ENCODE measurements at regions not wholly inside any gene's neighbourhood (a gene's known extent, or its start where the extent isn't known, plus 50 kb on each side); places are given as distances from the start of the nearest gene placed in this dataset.
"Not testable (repeated sequence)": the region's sequence is repeated elsewhere in the genome, so short reads cannot be mapped to it uniquely, and the experiment has no call there.

- ChIA-PET POLR2A (no interaction called here), CTCF (no interaction called here)
Measured at GRCh38 chr7:91614431-91614830, 266.1 kb downstream of the MTERF1 start.

- ChIA-PET POLR2A (no interaction called here), CTCF (no interaction called here)
Measured at GRCh38 chr7:91618776-91619765, 261.4 kb downstream of the MTERF1 start.

GRCh38 chr7:91620827-91621226, 259.7 kb downstream of the MTERF1 start:
- POLR2A ChIA-PET: no interaction called here
- CTCF ChIA-PET: no interaction called here

GRCh38 chr7:91627324-91627723, 253.2 kb downstream of the MTERF1 start:
- POLR2A ChIA-PET, CTCF ChIA-PET: not testable (repeated sequence)

GRCh38 chr7:91628742-91629141, 251.8 kb downstream of the MTERF1 start:
- ChIA-PET CTCF (no interaction called here), POLR2A (no interaction called here)

- ChIA-PET POLR2A (no interaction called here), CTCF (no interaction called here)
Measured at GRCh38 chr7:91630581-91631380, 249.7 kb downstream of the MTERF1 start.

- ChIA-PET POLR2A (no interaction called here), CTCF (no interaction called here)
Measured at GRCh38 chr7:91632234-91632940, 248.1 kb downstream of the MTERF1 start.

- CTCF ChIA-PET: no interaction called here
- POLR2A ChIA-PET: no interaction called here
Measured at GRCh38 chr7:91633013-91633441, 247.5 kb downstream of the MTERF1 start.

GRCh38 chr7:91634485-91635177, 245.9 kb downstream of the MTERF1 start:
- CTCF ChIA-PET: no interaction called here
- POLR2A ChIA-PET: no interaction called here

GRCh38 chr7:91636129-91636724, 244.3 kb downstream of the MTERF1 start:
- ChIA-PET POLR2A (no interaction called here), CTCF (no interaction called here)

- POLR2A ChIA-PET: no interaction called here
- CTCF ChIA-PET: no interaction called here
Measured at GRCh38 chr7:91636728-91637127, 243.8 kb downstream of the MTERF1 start.

GRCh38 chr7:91644256-91644655, 236.2 kb downstream of the MTERF1 start:
- POLR2A ChIA-PET: no interaction called here
- CTCF ChIA-PET: no interaction called here

GRCh38 chr7:91645542-91645941, 235.0 kb downstream of the MTERF1 start:
- CTCF ChIA-PET: no interaction called here
- POLR2A ChIA-PET: no interaction called here

- ChIA-PET CTCF (no interaction called here), POLR2A (no interaction called here)
Measured at GRCh38 chr7:91651986-91652385, 228.5 kb downstream of the MTERF1 start.

- CTCF ChIA-PET: no interaction called here
- POLR2A ChIA-PET: no interaction called here
Measured at GRCh38 chr7:91653286-91653685, 227.2 kb downstream of the MTERF1 start.

GRCh38 chr7:91655656-91656055, 224.8 kb downstream of the MTERF1 start:
- POLR2A ChIA-PET: no interaction called here
- CTCF ChIA-PET: no interaction called here

- POLR2A ChIA-PET: no interaction called here
- CTCF ChIA-PET: no interaction called here
Measured at GRCh38 chr7:91656541-91657482, 223.7 kb downstream of the MTERF1 start.

- CTCF ChIA-PET: no interaction called here
- POLR2A ChIA-PET: no interaction called here
Measured at GRCh38 chr7:91657483-91658071, 222.9 kb downstream of the MTERF1 start.
